ENCODE measurements at regions not wholly inside any gene's neighbourhood (a gene's known extent, or its start where the extent isn't known, plus 50 kb on each side); places are given as distances from the start of the nearest gene placed in this dataset.
A peak's percentile ranks its signal among the peaks of the same experiment; 100 is the strongest.

DNA sequence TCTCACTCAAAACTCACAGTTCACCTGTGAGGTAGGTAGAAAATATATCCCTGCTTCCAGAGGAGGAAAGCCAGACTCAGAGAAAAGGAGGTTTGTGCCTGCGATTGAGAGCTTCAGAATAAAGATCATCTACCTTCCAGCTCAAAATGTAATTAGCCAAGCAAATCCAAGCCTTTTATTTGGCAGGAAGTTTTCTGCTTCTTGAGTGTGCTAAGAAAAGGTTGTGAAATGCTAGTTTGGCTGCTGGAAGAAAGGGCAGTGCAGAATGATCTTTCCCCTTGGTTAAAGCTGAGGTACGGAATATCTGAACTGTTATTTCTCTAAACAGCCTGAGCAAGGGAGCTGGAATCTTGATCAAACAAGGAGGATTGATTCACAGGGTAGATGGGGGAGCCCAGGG, 59.7 kb upstream of the VCX3B start:
- TF ChIP-seq, protein P1, sequence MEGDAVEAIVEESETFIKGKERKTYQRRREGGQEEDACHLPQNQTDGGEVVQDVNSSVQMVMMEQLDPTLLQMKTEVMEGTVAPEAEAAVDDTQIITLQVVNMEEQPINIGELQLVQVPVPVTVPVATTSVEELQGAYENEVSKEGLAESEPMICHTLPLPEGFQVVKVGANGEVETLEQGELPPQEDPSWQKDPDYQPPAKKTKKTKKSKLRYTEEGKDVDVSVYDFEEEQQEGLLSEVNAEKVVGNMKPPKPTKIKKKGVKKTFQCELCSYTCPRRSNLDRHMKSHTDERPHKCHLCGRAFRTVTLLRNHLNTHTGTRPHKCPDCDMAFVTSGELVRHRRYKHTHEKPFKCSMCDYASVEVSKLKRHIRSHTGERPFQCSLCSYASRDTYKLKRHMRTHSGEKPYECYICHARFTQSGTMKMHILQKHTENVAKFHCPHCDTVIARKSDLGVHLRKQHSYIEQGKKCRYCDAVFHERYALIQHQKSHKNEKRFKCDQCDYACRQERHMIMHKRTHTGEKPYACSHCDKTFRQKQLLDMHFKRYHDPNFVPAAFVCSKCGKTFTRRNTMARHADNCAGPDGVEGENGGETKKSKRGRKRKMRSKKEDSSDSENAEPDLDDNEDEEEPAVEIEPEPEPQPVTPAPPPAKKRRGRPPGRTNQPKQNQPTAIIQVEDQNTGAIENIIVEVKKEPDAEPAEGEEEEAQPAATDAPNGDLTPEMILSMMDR (IDR thresholded peaks at IDR 0.05), result no peak
- TF ChIP-seq POLR2A (IDR thresholded peaks at IDR 0.05), result no peak
- H3K27ac ChIP-seq, result peak overlapping the region; percentile 22 to 79 (median 60)
- intact Hi-C loops (cut with DNase I), result no loop called here

DNA sequence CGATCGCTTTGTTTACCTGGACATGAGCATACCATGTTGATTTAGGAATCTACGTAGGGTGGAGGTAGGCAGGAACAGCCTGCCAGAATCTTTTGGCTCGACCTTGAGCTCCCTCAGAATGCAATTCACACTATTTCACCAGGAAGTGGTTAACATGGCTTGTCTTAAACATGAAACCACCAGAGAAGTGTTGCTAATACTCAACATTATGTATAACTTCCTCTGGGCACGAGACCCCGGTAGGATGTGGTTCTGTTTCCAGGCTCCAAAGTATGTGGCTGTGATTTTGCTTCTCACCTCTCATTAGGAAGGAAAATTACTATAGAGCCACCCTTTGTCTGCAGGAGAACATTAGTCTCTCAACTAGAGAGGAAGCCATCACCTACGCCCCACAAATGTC, 59.0 kb upstream of the VCX3B start:
- TF ChIP-seq, protein P1 (IDR thresholded peaks at IDR 0.05), result no peak
- TF ChIP-seq POLR2A (IDR thresholded peaks at IDR 0.05), result no peak
- H3K4me3 ChIP-seq (replicated peaks in 1 of 3), result no peak overlapping the region
- peak overlapping the region in 1 of 3 donors; percentile 60 for H3K27ac ChIP-seq
- 72 to 75% methylated on average over 7 of the region's 7 CpGs for WGBS, 2 donors
- no peaks in the 10 kb centered on the region for H3K36me3 ChIP-seq
- H3K9me3 ChIP-seq, result no peaks in the 10 kb centered on the region
- DNase-seq, result no peak
- H3K4me1 ChIP-seq, result peaks cover 14 to 15% of the 10 kb centered on the region in 2 donors
- no peaks in the 10 kb centered on the region for H3K27me3 ChIP-seq
- intact Hi-C loops (cut with DNase I), result no loop called here

More for the DNA sequence above, 59.7 kb upstream of the VCX3B start:
- Histone ChIP-seq H3K4me1 (peaks cover 14 to 15% of the 10 kb centered on the region in 2 donors), H3K4me3 (replicated peaks in 1 of 3) (no peak overlapping the region), H3K9me3 (no peaks in the 10 kb centered on the region), H3K36me3 (no peaks in the 10 kb centered on the region), H3K27me3 (no peaks in the 10 kb centered on the region)
- peak in 1 of 2 donors; percentile 1 for DNase-seq
- WGBS, 2 donors, result 11 to 18% methylated on average over 1 to 2 of the region's 2 CpGs

DNA sequence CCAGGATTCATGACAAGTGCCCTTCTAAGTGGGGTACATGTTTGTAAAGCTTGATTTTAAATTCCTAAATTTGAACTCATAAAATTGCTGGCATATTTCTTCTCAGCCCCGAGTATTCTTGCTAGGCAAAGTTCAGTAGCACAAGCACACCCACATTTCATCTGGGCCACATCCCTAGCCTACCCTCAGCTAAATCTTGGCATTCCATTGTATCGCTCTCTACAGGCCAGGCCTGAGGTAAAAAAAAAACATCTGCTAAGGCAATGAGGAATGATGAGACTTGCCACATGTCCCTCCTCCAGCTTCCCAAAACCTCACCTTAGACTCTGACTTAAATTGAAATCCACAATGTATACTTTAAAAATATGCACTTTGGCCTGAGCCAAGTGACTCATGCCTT, 51.4 kb upstream of the VCX3B start:
- intact Hi-C loops (cut with DNase I), result no loop called here
- TF ChIP-seq, protein P1 (IDR thresholded peaks at IDR 0.05), result no peak
- no peak for TF ChIP-seq POLR2A (IDR thresholded peaks at IDR 0.05)
- no peaks in the 10 kb centered on the region for H3K27me3 ChIP-seq
- 93 to 96% methylated on average over 2 of the region's 2 CpGs for WGBS, 2 donors
- no peak overlapping the region for H3K4me3 ChIP-seq (replicated peaks in 1 of 3)
- no peak overlapping the region for H3K27ac ChIP-seq
- H3K9me3 ChIP-seq, result no peaks in the 10 kb centered on the region
- no peaks in the 10 kb centered on the region for H3K36me3 ChIP-seq
- no peaks in the 10 kb centered on the region for H3K4me1 ChIP-seq
- no peak for DNase-seq
